Stomach smooth muscle (tissue), 2 donors: ENCODE measurements at regions not wholly inside any gene's neighbourhood (a gene's known extent, or its start where the extent isn't known, plus 50 kb on each side); places are given as distances from the start of the nearest gene placed in this dataset.

Experiments
- H3K27ac ChIP-seq: one replicate; pipeline ENCODE4 v1.7.0; 2013; ENCODE audit warnings: mild to moderate bottlenecking, low read length, inconsistent platforms
- H3K27me3 ChIP-seq, 2 donors: one replicate each; pipeline ENCODE4 v1.7.0; 2013; ENCODE audit warnings: low read length in 2 of 2; ENCODE audit not compliant: insufficient read depth in 2 of 2, control insufficient read depth in 1 of 2
- H3K36me3 ChIP-seq, 2 donors: one replicate each; pipeline ENCODE4 v1.7.0; 2013; ENCODE audit warnings: low read length in 2 of 2; ENCODE audit not compliant: control insufficient read depth in 2 of 2, insufficient read depth in 2 of 2
- H3K4me1 ChIP-seq: one replicate; pipeline ENCODE4 v1.7.0; 2013; ENCODE audit warnings: low read length; ENCODE audit not compliant: control insufficient read depth, insufficient read depth
- H3K4me3 ChIP-seq, 2 donors: one replicate each; pipeline ENCODE4 v1.7.0; 2013; ENCODE audit warnings: low read length in 2 of 2
- H3K9ac ChIP-seq, 2 donors: one replicate each; pipeline ENCODE4 v1.7.0; 2013; ENCODE audit warnings: low read length in 2 of 2, mild to moderate bottlenecking in 1 of 2
- H3K9me3 ChIP-seq, 2 donors: one replicate each; pipeline ENCODE4 v1.7.0; 2013; ENCODE audit warnings: low read length in 2 of 2; ENCODE audit not compliant: control insufficient read depth in 2 of 2
- donor health status: healthy.
- donor health status: Pancreatic carcinoma.

GRCh38 chr5:37996918-37997317 lies 157.1 kb upstream of the GDNF start:
- H3K27me3 ChIP-seq = no peaks in the 10 kb centered on the region
- H3K4me3 ChIP-seq = no peak overlapping the region
- H3K4me1 ChIP-seq = no peaks in the 10 kb centered on the region
- H3K36me3 ChIP-seq = no peaks in the 10 kb centered on the region
- H3K9me3 ChIP-seq = no peaks in the 10 kb centered on the region
- H3K9ac ChIP-seq = no peak overlapping the region
- H3K27ac ChIP-seq = no peak overlapping the region

- Histone ChIP-seq H3K9ac (no peak overlapping the region), H3K4me3 (no peak overlapping the region), H3K36me3 (no peaks in the 10 kb centered on the region), H3K27me3 (no peaks in the 10 kb centered on the region), H3K27ac (no peak overlapping the region), H3K9me3 (no peaks in the 10 kb centered on the region), H3K4me1 (peaks cover 8% of the 10 kb centered on the region)
Measured at GRCh38 chr5:37994729-37995128, 154.9 kb upstream of the GDNF start.

- Histone ChIP-seq H3K4me1 (peaks cover 8% of the 10 kb centered on the region), H3K4me3 (no peak overlapping the region), H3K27ac (peak overlapping the region; percentile 46), H3K36me3 (no peaks in the 10 kb centered on the region), H3K9ac (no peak overlapping the region), H3K9me3 (no peaks in the 10 kb centered on the region), H3K27me3 (no peaks in the 10 kb centered on the region)
Measured at GRCh38 chr5:37991301-37992299, 151.8 kb upstream of the GDNF start.

GRCh38 chr5:37989884-37990283 lies 150.0 kb upstream of the GDNF start:
- no peak overlapping the region for H3K9ac ChIP-seq
- peaks cover 8% of the 10 kb centered on the region for H3K4me1 ChIP-seq
- H3K36me3 ChIP-seq = no peaks in the 10 kb centered on the region
- H3K27me3 ChIP-seq = no peaks in the 10 kb centered on the region
- H3K9me3 ChIP-seq = no peaks in the 10 kb centered on the region
- peak overlapping the region; percentile 42 for H3K27ac ChIP-seq
- no peak overlapping the region for H3K4me3 ChIP-seq

DNA sequence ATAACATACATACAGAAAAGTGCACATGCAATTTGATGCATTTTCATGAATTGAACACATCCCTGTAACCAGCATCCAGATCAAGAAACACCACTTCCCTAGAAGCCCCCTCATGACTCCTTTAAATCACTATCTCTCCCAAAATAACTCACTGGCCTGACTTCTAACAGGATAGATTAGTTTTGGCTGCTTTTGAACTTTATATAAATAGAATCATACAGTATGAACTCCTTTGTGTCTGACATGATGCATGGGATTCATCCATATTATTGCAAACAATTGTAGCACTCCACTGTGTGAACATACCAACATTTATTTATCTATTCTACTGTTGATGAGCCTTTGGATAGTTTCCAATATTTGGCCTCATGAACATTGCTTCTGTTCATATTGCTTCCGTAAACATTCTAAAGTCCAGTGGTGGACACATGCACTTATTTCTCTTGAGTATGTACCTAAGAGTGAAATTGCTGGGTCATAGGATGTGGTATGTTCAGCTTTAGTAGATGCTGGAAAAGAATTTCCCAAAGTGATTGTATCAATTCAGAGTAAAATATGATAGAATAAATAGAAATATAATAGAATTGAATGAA lies 148.7 kb upstream of the GDNF start:
- H3K4me1 ChIP-seq = peaks cover 8% of the 10 kb centered on the region
- no peak overlapping the region for H3K27ac ChIP-seq
- H3K9me3 ChIP-seq = no peaks in the 10 kb centered on the region
- peak overlapping the region in 1 of 2 donors; percentile 9 for H3K4me3 ChIP-seq
- no peaks in the 10 kb centered on the region for H3K27me3 ChIP-seq
- no peaks in the 10 kb centered on the region for H3K36me3 ChIP-seq
- H3K9ac ChIP-seq = no peak overlapping the region

- Histone ChIP-seq H3K4me3 (no peak overlapping the region), H3K4me1 (no peaks in the 10 kb centered on the region), H3K36me3 (no peaks in the 10 kb centered on the region), H3K27ac (no peak overlapping the region), H3K27me3 (no peaks in the 10 kb centered on the region), H3K9me3 (peaks cover 0 to 4% of the 10 kb centered on the region in 2 donors), H3K9ac (no peak overlapping the region)
Measured at GRCh38 chr5:37984300-37984699, 144.5 kb upstream of the GDNF start.

GRCh38 chr5:37983463-37983862 lies 143.6 kb upstream of the GDNF start:
- Histone ChIP-seq H3K27me3 (no peaks in the 10 kb centered on the region), H3K4me1 (no peaks in the 10 kb centered on the region), H3K4me3 (no peak overlapping the region), H3K9ac (no peak overlapping the region), H3K27ac (no peak overlapping the region), H3K36me3 (no peaks in the 10 kb centered on the region), H3K9me3 (peaks cover 0 to 4% of the 10 kb centered on the region in 2 donors)

DNA sequence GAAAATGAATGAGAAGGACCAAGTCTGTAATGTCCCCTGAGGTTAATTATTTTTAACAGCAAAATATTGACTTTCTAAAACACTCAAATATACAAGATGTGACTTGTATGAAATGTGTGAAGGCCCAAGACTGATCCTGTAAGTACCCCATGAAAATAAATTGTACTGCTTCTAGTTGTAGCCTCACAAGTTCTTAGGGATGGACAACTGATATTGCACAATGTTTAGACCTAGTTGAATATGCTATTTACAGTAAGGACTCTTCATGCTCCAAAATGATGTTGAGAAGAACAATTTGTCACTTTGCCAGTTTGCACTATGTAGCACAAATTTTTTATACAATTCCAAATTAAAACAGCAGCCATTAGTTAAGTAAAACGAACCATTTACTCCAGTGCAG lies 139.7 kb upstream of the GDNF start:
- Histone ChIP-seq H3K27me3 (no peaks in the 10 kb centered on the region), H3K9me3 (peaks cover 0 to 4% of the 10 kb centered on the region in 2 donors), H3K27ac (no peak overlapping the region), H3K9ac (no peak overlapping the region), H3K4me3 (no peak overlapping the region), H3K36me3 (no peaks in the 10 kb centered on the region), H3K4me1 (no peaks in the 10 kb centered on the region)

DNA sequence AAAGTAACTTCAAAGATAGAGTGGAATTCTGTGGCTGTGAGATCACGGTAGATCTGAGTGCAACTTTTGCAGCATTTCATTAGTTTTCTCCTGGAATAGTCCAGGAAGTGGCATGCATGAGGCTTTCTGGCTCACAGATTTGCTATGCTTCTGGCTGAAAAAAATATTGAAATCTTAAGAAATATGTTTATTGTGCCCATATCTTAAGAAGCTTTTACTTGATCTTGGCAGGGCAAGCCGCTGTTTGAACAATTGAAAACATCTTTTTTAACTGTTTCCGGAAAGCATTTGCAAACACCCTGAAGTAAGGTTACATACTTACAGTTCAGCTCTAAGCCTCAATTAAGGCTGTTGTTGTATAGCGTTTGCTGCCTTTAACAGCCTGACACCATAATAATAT lies 135.7 kb upstream of the GDNF start:
- H3K4me3 ChIP-seq = no peak overlapping the region
- no peaks in the 10 kb centered on the region for H3K27me3 ChIP-seq
- peaks cover 0 to 1% of the 10 kb centered on the region in 2 donors for H3K9me3 ChIP-seq
- H3K4me1 ChIP-seq = no peaks in the 10 kb centered on the region
- no peak overlapping the region for H3K9ac ChIP-seq
- H3K36me3 ChIP-seq = no peaks in the 10 kb centered on the region
- H3K27ac ChIP-seq = no peak overlapping the region

- H3K4me1 ChIP-seq = no peaks in the 10 kb centered on the region
- no peak overlapping the region for H3K27ac ChIP-seq
- H3K9me3 ChIP-seq = no peaks in the 10 kb centered on the region
- H3K4me3 ChIP-seq = no peak overlapping the region
- no peaks in the 10 kb centered on the region for H3K36me3 ChIP-seq
- H3K27me3 ChIP-seq = no peaks in the 10 kb centered on the region
- H3K9ac ChIP-seq = no peak overlapping the region
Measured at GRCh38 chr5:37971483-37972024, 131.7 kb upstream of the GDNF start.
